ENCODE measurements at regions not wholly inside any gene's neighbourhood (a gene's known extent, or its start where the extent isn't known, plus 50 kb on each side); places are given as distances from the start of the nearest gene placed in this dataset.
A peak's percentile ranks its signal among the peaks of the same experiment; 100 is the strongest.

GRCh38 chr1:227429447-227430359 is 111.4 kb upstream of the CDC42BPA start:
- Histone ChIP-seq H3K4me1 (peaks cover 17 to 32% (median 26%) of the 10 kb centered on the region in 4 donors), H3K36me3 (no peaks in the 10 kb centered on the region), H3K27me3 (no peaks in the 10 kb centered on the region), H3K27ac (peak overlapping the region in 4 of 5 donors; percentile 55 to 84 (median 64)), H3K4me3 (no peak overlapping the region), H3K9me3 (no peaks in the 10 kb centered on the region)
- WGBS, 5 donors: 49 to 64% (median 64%) methylated on average over 13 of the region's 13 CpGs
- intact Hi-C loops (cut with DNase I; ENCODE audit: low total_unique reads): no loop called here
- TF ChIP-seq POLR2A (IDR thresholded peaks at IDR 0.05) (no peak), CTCF (IDR thresholded peaks at IDR 0.05) (no peak), POLR2AphosphoS5 (IDR thresholded peaks at IDR 0.05) (no peak), EP300 (IDR thresholded peaks at IDR 0.05) (no peak)
- peak in 1 of 2 donors; percentile 21 for DNase-seq

- H3K4me3 ChIP-seq: no peak overlapping the region
- no peaks in the 10 kb centered on the region for H3K27me3 ChIP-seq
- intact Hi-C loops (cut with DNase I; ENCODE audit: low total_unique reads): no loop called here
- peaks cover 17 to 32% (median 29%) of the 10 kb centered on the region in 4 donors for H3K4me1 ChIP-seq
- H3K9me3 ChIP-seq: no peaks in the 10 kb centered on the region
- H3K27ac ChIP-seq: peak overlapping the region; percentile 16 to 84 (median 61)
- DNase-seq: peak; percentile 79 to 82
- no peaks in the 10 kb centered on the region for H3K36me3 ChIP-seq
- WGBS, 5 donors: 10 to 22% (median 14%) methylated on average over 4 of the region's 4 CpGs
- peak in 2 of 3 donors; percentile 45 to 68 for TF ChIP-seq POLR2AphosphoS5 (IDR thresholded peaks at IDR 0.05)
- TF ChIP-seq CTCF (IDR thresholded peaks at IDR 0.05): no peak
Observed at GRCh38 chr1:227428803-227429202, 110.5 kb upstream of the CDC42BPA start.

GRCh38 chr1:227427411-227427810 is 109.1 kb upstream of the CDC42BPA start:
- WGBS, 5 donors: 76 to 89% (median 78%) methylated on average over 1 of the region's 1 CpG
- Histone ChIP-seq H3K9me3 (no peaks in the 10 kb centered on the region), H3K4me3 (no peak overlapping the region), H3K27ac (no peak overlapping the region), H3K36me3 (no peaks in the 10 kb centered on the region), H3K4me1 (peaks cover 17 to 32% (median 29%) of the 10 kb centered on the region in 4 donors), H3K27me3 (no peaks in the 10 kb centered on the region)
- intact Hi-C loops (cut with DNase I; ENCODE audit: low total_unique reads): no loop called here
- no peak for DNase-seq
- TF ChIP-seq CTCF (IDR thresholded peaks at IDR 0.05): no peak
- TF ChIP-seq EP300 (IDR thresholded peaks at IDR 0.05): no peak
- TF ChIP-seq POLR2A (IDR thresholded peaks at IDR 0.05): no peak
- no peak for TF ChIP-seq POLR2AphosphoS5 (IDR thresholded peaks at IDR 0.05)

- Histone ChIP-seq H3K4me1 (peaks cover 14 to 20% (median 18%) of the 10 kb centered on the region in 4 donors), H3K27ac (peak overlapping the region in 2 of 5 donors; percentile 2 to 60), H3K36me3 (no peaks in the 10 kb centered on the region), H3K9me3 (no peaks in the 10 kb centered on the region), H3K27me3 (no peaks in the 10 kb centered on the region), H3K4me3 (no peak overlapping the region)
- intact Hi-C loops (cut with DNase I; ENCODE audit: low total_unique reads): no loop called here
- 81 to 92% (median 91%) methylated on average over 7 of the region's 7 CpGs for WGBS, 5 donors
- no peak for TF ChIP-seq POLR2AphosphoS5 (IDR thresholded peaks at IDR 0.05)
- TF ChIP-seq POLR2A (IDR thresholded peaks at IDR 0.05): no peak
- TF ChIP-seq EP300 (IDR thresholded peaks at IDR 0.05): no peak
- TF ChIP-seq CTCF (IDR thresholded peaks at IDR 0.05): no peak
- DNase-seq: no peak
Observed at GRCh38 chr1:227424953-227425352, 106.7 kb upstream of the CDC42BPA start.

Data from stomach (tissue), 8 donors.